Posterior vena cava (tissue), 2 donors: ENCODE measurements at regions not wholly inside any gene's neighbourhood (a gene's known extent, or its start where the extent isn't known, plus 50 kb on each side); places are given as distances from the start of the nearest gene placed in this dataset.

Experiments used
- DNase-seq: peaks from one replicate; pipeline ENCODE4 v3.0.0-alpha.2; 2020; ENCODE audit warnings: low spot score
- intact Hi-C, 2 donors: fragments of 100-400 bp; cut with DNase I; formaldehyde crosslinking; loops; one replicate each; pipeline versions ENCODE4 v1.14.1 to v1.14.2; 2022 to 2023
- donor health status: DM: yes; HTN: yes; CAD: no.
- donor health status: DM: yes; HTN: yes; CAD: no.

- no peak for DNase-seq
- intact Hi-C loops: loop anchor here in 1 of 2 donors (10.0 kb wide), 1 partner anchor 195 kb away; the partner anchor contains the start of gene DYRK2
Measured at GRCh38 chr12:67449591-67450052, 180.5 kb downstream of the CAND1 start.

DNA sequence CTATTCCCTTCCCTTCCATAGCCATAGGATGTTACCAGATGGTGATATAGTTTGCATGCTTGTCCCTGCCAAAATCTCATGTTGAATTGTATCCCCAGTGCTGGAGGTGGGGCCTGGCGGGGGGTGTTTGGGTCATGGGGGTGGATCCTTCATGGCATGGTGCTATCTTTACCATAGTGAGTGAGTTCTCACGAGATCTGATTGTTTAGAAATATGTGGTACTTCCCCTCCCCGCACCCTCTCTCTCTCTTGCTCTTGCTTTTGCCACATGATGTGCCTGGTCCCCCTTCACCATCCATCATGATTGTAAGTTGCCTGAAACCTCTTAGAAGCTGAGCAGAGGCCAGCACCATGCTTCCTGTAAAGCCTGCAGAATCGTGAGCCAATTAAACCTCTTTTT, 181.3 kb downstream of the CAND1 start:
- intact Hi-C loops: loop anchor here in 1 of 2 donors (10.0 kb wide), 1 partner anchor 194 kb away; the partner anchor contains the start of gene DYRK2
- no peak for DNase-seq

GRCh38 chr12:67451206-67451605, 182.0 kb downstream of the CAND1 start:
- DNase-seq: no peak

DNA sequence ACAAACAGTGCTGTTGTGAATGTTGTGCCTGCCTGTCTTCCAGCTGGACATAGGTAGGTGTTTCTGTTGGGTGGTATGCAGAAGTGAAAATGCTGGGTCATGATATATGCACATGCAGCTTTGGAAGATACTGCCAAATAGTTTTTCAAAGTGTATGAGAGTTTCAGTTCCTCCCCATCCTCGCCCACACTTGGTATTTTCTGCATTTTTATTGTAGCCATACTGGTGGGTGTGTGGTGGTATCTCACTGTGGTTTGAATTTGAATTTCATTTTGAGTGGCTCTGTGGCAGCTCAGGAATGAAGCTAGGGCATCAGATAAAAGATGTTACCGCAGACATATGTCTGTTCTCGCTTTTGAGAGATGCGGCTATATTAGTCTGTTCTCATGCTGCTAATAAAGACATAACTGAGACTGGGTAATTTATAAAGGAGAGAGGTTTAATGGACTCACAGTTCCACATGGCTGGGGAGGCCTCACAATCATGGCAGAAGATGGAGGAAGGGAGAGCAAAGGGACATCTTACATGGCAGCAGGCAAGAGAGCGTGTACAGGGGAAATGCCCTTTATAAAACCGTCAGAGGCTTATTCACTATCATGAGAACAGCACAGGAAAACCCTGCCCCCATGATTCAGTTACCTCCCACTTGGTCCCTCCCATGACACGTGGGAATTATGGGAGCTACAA, 183.1 kb downstream of the CAND1 start:
- DNase-seq: no peak
- intact Hi-C loops: loop anchor here in 1 of 2 donors (10.0 kb wide), 1 partner anchor 193 kb away; the partner anchor contains the start of gene DYRK2

More at GRCh38 chr12:67451206-67451605, 182.0 kb downstream of the CAND1 start:
- intact Hi-C loops: loop anchor here in 1 of 2 donors (10.0 kb wide), 1 partner anchor 194 kb away; the partner anchor contains the start of gene DYRK2

DNA sequence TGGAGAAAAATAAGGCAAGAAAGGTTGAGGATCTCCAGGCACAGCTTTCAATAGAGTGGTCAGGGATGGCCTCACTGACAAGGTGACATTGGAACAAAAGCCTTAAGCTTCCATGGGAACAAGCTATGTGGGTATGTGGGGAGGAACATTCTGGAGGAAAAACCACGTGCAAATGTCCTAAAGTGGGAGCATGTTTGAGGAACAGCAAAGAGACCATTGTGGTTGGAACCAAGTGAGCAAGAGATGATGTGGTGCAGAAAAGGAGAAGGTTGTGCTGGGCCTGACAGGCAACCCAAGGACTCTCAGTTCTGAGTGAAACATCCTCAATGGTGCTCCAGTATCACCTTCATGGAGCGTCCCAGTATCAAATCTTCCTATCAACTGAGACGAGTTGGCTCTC, 184.0 kb downstream of the CAND1 start:
- no peak for DNase-seq
- intact Hi-C loops: loop anchor here in 1 of 2 donors (10.0 kb wide), 1 partner anchor 192 kb away; the partner anchor contains the start of gene DYRK2

- intact Hi-C loops: loop anchor here in 1 of 2 donors (10.0 kb wide), 1 partner anchor 190 kb away; the partner anchor contains the start of gene DYRK2
- no peak for DNase-seq
Measured at GRCh38 chr12:67455236-67455635, 186.1 kb downstream of the CAND1 start.

DNA sequence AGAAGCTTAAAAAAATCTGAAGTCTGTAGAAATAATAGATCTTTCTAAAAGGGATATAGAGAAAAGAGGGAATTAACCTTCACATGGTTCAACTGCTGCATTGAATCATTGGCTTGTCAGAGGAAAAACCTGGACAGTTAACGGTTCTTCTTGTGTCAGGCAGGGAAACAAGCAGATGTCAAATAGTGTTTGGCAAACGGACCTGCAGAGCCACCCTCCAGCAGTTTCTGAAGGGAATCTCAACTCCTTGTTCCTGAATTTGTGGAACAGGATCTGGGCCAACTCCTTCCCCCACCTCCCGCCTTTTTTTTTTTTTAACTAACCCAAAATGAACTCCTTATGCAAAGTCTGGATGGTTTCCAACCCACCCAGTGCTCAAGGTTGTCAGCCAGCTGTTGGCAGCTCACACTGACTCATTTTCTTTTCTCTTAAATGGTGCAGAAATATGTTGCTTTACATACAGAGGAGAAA, 187.3 kb downstream of the CAND1 start:
- no peak for DNase-seq
- intact Hi-C loops: loop anchor here in 1 of 2 donors (10.0 kb wide), 1 partner anchor 188 kb away; the partner anchor contains the start of gene DYRK2

DNA sequence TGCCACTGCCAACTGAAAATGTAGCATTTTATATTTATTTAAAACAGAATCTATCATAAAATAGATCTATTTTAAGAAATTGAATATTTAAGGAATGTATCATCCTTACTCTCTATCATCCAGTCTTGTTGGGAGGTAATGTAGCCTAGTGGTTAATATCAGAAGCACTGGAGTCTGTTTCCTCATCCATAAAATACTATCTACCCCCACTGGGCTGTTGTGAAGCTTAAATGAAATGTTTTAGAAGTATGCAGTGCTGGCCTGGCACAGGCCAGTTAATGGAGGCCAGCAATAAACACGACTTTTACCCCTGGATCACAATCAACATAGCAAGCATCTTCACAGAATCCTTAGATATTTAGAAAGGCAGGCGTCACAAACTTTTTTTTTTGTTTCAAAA, 188.0 kb downstream of the CAND1 start:
- no peak for DNase-seq
- intact Hi-C loops: loop anchor here in 1 of 2 donors (10.0 kb wide), 1 partner anchor 188 kb away; the partner anchor contains the start of gene DYRK2

- DNase-seq: no peak
- intact Hi-C loops: loop anchor here in 1 of 2 donors (10.0 kb wide), 1 partner anchor 187 kb away; the partner anchor contains the start of gene DYRK2
Measured at GRCh38 chr12:67457778-67458665, 188.9 kb downstream of the CAND1 start.

GRCh38 chr12:67459173-67459572, 189.4 kb upstream of the DYRK2 start:
- intact Hi-C loops: loop anchor here in 1 of 2 donors (10.0 kb wide), 1 partner anchor 186 kb away; the partner anchor contains the start of gene DYRK2
- no peak for DNase-seq

- intact Hi-C loops: loop anchor here in 1 of 2 donors (10.0 kb wide), 1 partner anchor 185 kb away; the partner anchor contains the start of gene DYRK2
- DNase-seq: no peak
Measured at GRCh38 chr12:67459578-67459977, 189.0 kb upstream of the DYRK2 start.

DNA sequence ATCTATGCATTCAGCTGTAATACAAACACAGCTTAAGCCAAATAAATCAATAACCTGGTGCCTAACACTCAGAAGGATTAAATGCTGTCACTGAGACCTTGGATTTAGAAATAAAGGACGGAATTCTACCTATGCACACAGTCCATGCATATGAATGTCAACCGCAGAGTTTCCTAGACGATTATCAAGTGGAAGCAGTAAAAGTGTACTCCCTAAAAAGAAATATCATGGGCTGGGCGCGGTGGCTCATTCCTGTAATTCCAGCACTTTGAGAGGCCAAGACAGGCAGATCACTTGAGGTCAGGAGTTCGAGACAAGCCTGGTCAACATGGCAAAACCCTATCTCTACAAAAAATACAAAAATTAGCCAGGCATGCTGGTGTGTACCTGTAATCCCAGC, 188.2 kb upstream of the DYRK2 start:
- intact Hi-C loops: no loop called here
- DNase-seq: no peak

- DNase-seq: no peak
- intact Hi-C loops: no loop called here
Measured at GRCh38 chr12:67468549-67469245, 179.8 kb upstream of the DYRK2 start.

DNA sequence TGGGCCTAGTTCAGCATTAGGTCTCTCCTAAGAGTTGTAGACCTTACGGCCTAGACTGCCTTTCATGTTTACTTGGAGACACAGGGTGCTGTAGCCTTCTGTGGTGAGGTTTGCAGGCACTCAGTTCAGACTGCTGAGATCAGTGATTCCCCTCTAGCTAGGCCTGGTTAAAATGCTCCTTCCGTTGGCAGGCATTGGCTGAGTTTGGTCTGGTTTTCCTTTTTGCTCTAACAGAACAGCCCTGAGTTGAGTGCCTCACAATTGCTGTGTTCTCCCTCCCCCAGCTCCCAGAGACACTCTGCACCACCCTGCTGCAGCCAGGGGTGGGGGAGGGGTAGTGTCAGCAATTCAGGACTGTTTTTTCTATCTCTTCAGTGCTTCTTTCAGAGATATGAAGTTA, 178.9 kb upstream of the DYRK2 start:
- intact Hi-C loops: no loop called here
- DNase-seq: no peak

DNA sequence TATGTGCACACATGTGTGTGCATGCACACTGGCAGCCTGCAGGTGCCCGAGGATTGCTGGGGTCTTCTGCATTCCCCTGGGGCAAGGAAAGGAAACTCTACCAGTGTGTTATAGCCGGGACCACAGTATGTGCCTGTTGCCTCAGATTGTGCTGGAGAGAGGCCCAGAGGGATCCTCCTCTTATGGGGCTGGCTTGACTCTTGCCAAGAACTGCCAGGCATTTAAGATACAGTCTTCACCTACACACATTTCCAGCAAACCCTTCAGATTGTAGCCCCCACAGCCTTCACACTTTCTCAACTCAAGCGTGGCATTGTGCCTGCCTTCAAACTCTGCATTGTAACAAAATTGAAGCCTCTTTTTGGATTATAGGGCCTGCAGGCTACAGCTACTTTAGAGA, 176.7 kb upstream of the DYRK2 start:
- intact Hi-C loops: no loop called here
- no peak for DNase-seq

DNA sequence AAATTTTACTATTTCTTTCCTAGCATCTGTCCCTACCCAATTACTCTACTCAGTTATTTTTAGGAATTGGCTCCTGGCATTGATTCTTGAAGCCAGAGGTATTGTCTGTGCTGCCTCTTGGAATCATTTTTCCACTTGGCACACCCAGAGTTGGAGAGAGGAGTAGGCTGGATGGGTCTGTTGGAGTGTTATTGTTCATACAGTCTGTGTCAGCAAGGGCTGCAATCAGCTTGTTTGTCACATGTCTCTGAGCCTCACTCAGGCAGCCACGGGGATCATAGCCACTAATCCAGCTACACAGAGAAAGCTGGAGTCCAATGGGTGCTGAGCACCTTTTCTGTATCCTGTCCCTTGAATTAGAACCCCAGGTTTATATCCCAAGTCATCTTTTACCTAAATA, 176.0 kb upstream of the DYRK2 start:
- no peak for DNase-seq
- intact Hi-C loops: no loop called here

GRCh38 chr12:67474934-67475620, 173.5 kb upstream of the DYRK2 start:
- no peak for DNase-seq
- intact Hi-C loops: no loop called here

DNA sequence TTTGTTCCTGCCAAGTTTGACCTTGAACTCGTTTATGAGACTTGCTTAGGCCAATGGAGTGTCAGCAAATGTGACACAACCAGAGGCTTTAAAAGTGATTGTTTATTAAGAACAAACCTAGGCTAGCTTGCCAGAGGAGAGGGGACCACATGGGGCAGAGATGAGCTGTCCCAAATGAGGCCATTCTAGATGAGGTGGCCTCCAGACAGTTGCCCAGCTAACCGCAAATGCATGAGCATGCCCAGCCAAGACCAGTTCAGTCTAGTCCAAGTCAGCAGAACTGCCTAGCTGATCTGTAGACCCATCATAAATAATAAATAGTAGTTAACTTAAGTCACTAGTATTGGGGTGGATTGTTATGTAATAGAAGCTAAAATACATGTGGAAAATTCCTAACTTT, 172.8 kb upstream of the DYRK2 start:
- intact Hi-C loops: no loop called here
- DNase-seq: no peak
